NB4 (cell line): ENCODE measurements at regions not wholly inside any gene's neighbourhood (a gene's known extent, or its start where the extent isn't known, plus 50 kb on each side); places are given as distances from the start of the nearest gene placed in this dataset.

Experiments
- DNase-seq: peaks from one replicate; pipeline ENCODE4 v3.0.0; 2010; ENCODE audit warnings: low read depth
- H3K4me3 ChIP-seq: one replicate; pipeline ENCODE4 v1.5.1; 2011; ENCODE audit warnings: mild to moderate bottlenecking, low read depth, low read length, moderate library complexity
- MAX ChIP-seq: IDR thresholded peaks from 2 replicates; pipeline ENCODE4 v1.6.1; 2011; ENCODE audit warnings: low read depth, low read length
- MYC ChIP-seq: IDR thresholded peaks from 2 replicates; pipeline ENCODE4 v1.6.1; 2011; ENCODE audit warnings: low read depth, low read length
- POLR2A ChIP-seq: IDR thresholded peaks from 2 replicates; pipeline ENCODE4 v1.6.1; 2011; ENCODE audit warnings: mild to moderate bottlenecking; ENCODE audit not compliant: insufficient read length; ENCODE audit errors: extremely low read depth
- TF ChIP-seq, protein P1 (sequence below): IDR thresholded peaks from one replicate; pipeline ENCODE4 v1.5.1; 2012; ENCODE audit warnings: low read depth, low read length

- no peak for TF ChIP-seq POLR2A
- TF ChIP-seq, protein P1, sequence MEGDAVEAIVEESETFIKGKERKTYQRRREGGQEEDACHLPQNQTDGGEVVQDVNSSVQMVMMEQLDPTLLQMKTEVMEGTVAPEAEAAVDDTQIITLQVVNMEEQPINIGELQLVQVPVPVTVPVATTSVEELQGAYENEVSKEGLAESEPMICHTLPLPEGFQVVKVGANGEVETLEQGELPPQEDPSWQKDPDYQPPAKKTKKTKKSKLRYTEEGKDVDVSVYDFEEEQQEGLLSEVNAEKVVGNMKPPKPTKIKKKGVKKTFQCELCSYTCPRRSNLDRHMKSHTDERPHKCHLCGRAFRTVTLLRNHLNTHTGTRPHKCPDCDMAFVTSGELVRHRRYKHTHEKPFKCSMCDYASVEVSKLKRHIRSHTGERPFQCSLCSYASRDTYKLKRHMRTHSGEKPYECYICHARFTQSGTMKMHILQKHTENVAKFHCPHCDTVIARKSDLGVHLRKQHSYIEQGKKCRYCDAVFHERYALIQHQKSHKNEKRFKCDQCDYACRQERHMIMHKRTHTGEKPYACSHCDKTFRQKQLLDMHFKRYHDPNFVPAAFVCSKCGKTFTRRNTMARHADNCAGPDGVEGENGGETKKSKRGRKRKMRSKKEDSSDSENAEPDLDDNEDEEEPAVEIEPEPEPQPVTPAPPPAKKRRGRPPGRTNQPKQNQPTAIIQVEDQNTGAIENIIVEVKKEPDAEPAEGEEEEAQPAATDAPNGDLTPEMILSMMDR: no peak
- TF ChIP-seq MYC: no peak
- no peak for TF ChIP-seq MAX
- H3K4me3 ChIP-seq: no peak overlapping the region
- no peak for DNase-seq
Observed at GRCh38 chr2:4415171-4415570, 711.8 kb downstream of the DCDC2C start.

GRCh38 chr2:4415810-4416413 lies 712.5 kb downstream of the DCDC2C start:
- TF ChIP-seq, protein P1: no peak
- TF ChIP-seq MAX (no peak), MYC (no peak), POLR2A (no peak)
- DNase-seq: no peak

GRCh38 chr2:4416431-4416830 lies 713.1 kb downstream of the DCDC2C start:
- no peak for TF ChIP-seq MYC
- no peak for TF ChIP-seq MAX
- TF ChIP-seq, protein P1: no peak
- no peak overlapping the region for H3K4me3 ChIP-seq
- no peak for DNase-seq

More at GRCh38 chr2:4415810-4416413, 712.5 kb downstream of the DCDC2C start:
- H3K4me3 ChIP-seq: no peak overlapping the region

DNA sequence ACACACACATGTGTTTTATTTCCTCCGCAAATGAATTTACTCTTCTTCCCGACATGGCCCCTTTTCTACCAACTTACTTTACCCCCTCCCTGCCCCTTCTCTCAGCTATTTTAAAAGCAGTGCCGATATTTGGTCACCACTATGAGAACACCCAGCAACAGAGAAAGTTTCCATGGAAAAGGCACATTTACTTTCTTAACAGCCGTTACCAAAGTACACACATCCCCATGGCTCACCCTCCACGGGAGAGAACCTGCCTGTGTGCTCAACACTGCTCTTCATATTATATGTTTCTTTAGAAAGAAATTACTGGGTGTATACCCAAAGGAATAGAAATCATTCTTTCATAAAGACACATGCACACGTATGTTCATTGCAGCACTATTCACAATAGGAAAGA lies 714.4 kb downstream of the DCDC2C start:
- no peak for DNase-seq
- no peak for TF ChIP-seq POLR2A
- TF ChIP-seq MYC: no peak
- TF ChIP-seq MAX: no peak
- TF ChIP-seq, protein P1: no peak
- H3K4me3 ChIP-seq: no peak overlapping the region

- TF ChIP-seq POLR2A (no peak), MAX (no peak), MYC (no peak)
- TF ChIP-seq, protein P1: no peak
- H3K4me3 ChIP-seq: no peak overlapping the region
- DNase-seq: peak; percentile 8
Observed at GRCh38 chr2:4420032-4420431, 716.7 kb downstream of the DCDC2C start.

DNA sequence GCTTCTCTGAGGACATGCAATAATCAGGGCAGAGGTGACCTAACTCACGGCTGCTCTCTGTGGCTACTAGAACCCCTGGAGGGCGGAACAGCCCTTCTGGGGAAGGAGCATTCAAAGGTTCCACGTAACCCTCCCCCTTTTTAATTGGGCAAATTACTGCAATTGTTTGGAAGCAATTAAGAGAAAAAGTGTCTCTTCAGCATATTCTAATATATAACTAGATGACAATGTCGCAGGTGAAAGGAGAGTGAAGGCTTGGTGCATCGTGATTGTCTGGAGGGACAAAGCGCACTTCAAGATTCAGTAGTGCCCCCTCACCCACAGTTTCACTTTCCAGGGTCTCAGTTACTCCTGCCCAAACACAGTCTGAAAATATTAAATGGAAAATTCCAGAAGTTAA lies 720.8 kb downstream of the DCDC2C start:
- no peak overlapping the region for H3K4me3 ChIP-seq
- DNase-seq: no peak
- TF ChIP-seq MYC (no peak), MAX (no peak), POLR2A (no peak)
- TF ChIP-seq, protein P1: no peak
